K562 (cell line): ENCODE measurements at regions not wholly inside any gene's neighbourhood (a gene's known extent, or its start where the extent isn't known, plus 50 kb on each side); places are given as distances from the start of the nearest gene placed in this dataset.

Source experiments
- ATAC-seq: fragments of 200-7000 bp; cut with Tn5 transposase; 3 replicates; pipeline ENCODE4 v1.9.1; 2020; ENCODE audit warnings: moderate library complexity
- BruUV-seq: library from RNA; stranded (reverse); fragments of 400-500 nt; replicated peaks from 2 replicates; lab custom pipeline; 2021; lab: Mats Ljungman, UMichigan
- CTCF ChIA-PET: fragments of 300-600 bp; formaldehyde crosslinking; extraction: SDS; loops from one replicate; lab custom pipeline; 2021; ENCODE audit warnings: low intra/inter-chr PET ratio; lab: Yijun Ruan, JAX
- POLR2A ChIA-PET: fragments of 300-600, 350-650 bp; sonication (Branson Sonifier 250); formaldehyde crosslinking; extraction: SDS; loops from one replicate; lab custom pipeline; 2021; ENCODE audit warnings: antibody characterized with exemption, inconsistent platforms; lab: Yijun Ruan, JAX
- DNase-seq, 4 experiments: peaks; one replicate each; pipeline versions ENCODE4 v3.0.0 to v3.0.0-alpha.2; 2011 to 2018; ENCODE audit warnings: low spot score in 3 of 4, mixed read lengths in 3 of 4; ENCODE audit errors: extremely low read depth in 1 of 4
- FAIRE-seq: peaks from 2 replicates; lab custom pipeline; 2011; peaks lifted over from hg19 to GRCh38; lab: Jason Lieb, UNC
- H2AFZ ChIP-seq: 2 replicates; pipeline ENCODE4 v1.6.0; 2011; ENCODE audit warnings: low read depth, low read length, control low read depth, inconsistent platforms
- H3K27ac ChIP-seq: fragments of 200-600 bp; 3 replicates; pipeline ENCODE4 v1.8.0; 2011; ENCODE audit warnings: low read depth, mild to moderate bottlenecking, control low read depth, inconsistent platforms, low read length, moderate library complexity, mixed read lengths; ENCODE audit errors: extremely low read depth
- H3K27me3 ChIP-seq, 2 experiments: fragments of 300-600 bp in 1 of 2; 2 replicates in 1 of 2; 3 replicates in 1 of 2; pipeline versions ENCODE4 v1.6.0 to v1.8.0; 2011; ENCODE audit warnings: inconsistent platforms in 2 of 2, low read length in 2 of 2, mild to moderate bottlenecking in 1 of 2, mixed read lengths in 1 of 2, moderate library complexity in 1 of 2; ENCODE audit not compliant: control insufficient read depth in 2 of 2, insufficient read depth in 2 of 2
- H3K36me3 ChIP-seq: fragments of 300-600 bp; 3 replicates; pipeline ENCODE4 v1.8.0; 2011; ENCODE audit warnings: mild to moderate bottlenecking, low read length, inconsistent platforms; ENCODE audit not compliant: control insufficient read depth, insufficient read depth
- H3K4me1 ChIP-seq, 2 experiments: fragments of 200-600 bp in 1 of 2; replicated peaks in 1 of 2; 2 replicates in 1 of 2; 3 replicates in 1 of 2; pipeline versions ENCODE4 v1.5.1 to v1.8.0; 2011; ENCODE audit warnings: inconsistent platforms in 2 of 2, low read length in 2 of 2, mild to moderate bottlenecking in 1 of 2, mixed read lengths in 1 of 2, moderate library complexity in 1 of 2; ENCODE audit not compliant: control insufficient read depth in 2 of 2, insufficient read depth in 2 of 2
- H3K4me2 ChIP-seq: 2 replicates; pipeline ENCODE4 v1.6.1; 2011; ENCODE audit warnings: low read length, control low read depth, inconsistent platforms, mixed read lengths; ENCODE audit not compliant: insufficient read depth
- H3K4me3 ChIP-seq: fragments of 200-600 bp; sonication (generic), shearing (Covaris generic); 2 replicates; pipeline ENCODE4 v1.5.1; 2016; ENCODE audit warnings: control low read depth, inconsistent platforms
- H3K79me2 ChIP-seq: fragments of 200-600 bp; 3 replicates; pipeline ENCODE4 v1.8.0; 2011; ENCODE audit warnings: low read length, inconsistent platforms; ENCODE audit not compliant: control insufficient read depth, insufficient read depth
- H3K9ac ChIP-seq, 2 experiments: 2 replicates each; pipeline versions ENCODE4 v1.6.0 to v1.6.1; 2011; ENCODE audit warnings: low read depth in 2 of 2, low read length in 2 of 2, control low read depth in 1 of 2, inconsistent platforms in 1 of 2, mild to moderate bottlenecking in 1 of 2, mixed read lengths in 1 of 2; ENCODE audit not compliant: insufficient read depth in 1 of 2
- H3K9me1 ChIP-seq: one replicate; pipeline ENCODE4 v1.6.0; 2011; ENCODE audit warnings: inconsistent platforms, mild to moderate bottlenecking, low read length, moderate library complexity; ENCODE audit not compliant: control insufficient read depth, insufficient read depth
- H3K9me3 ChIP-seq: replicated peaks from 2 replicates; pipeline ENCODE4 v1.5.1; 2011; ENCODE audit warnings: low read depth, low read length, inconsistent platforms; ENCODE audit not compliant: control insufficient read depth, insufficient read depth
- H4K20me1 ChIP-seq: replicated peaks from 2 replicates; pipeline ENCODE4 v1.6.1; 2011; ENCODE audit warnings: low read length, inconsistent platforms, mixed read lengths; ENCODE audit not compliant: control insufficient read depth, insufficient read depth
- CTBP1 ChIP-seq: fragments of 450-650 bp; IDR thresholded peaks from 2 replicates; pipeline ENCODE4 v1.6.1; 2016; ENCODE audit warnings: borderline replicate concordance
- FOXK1 ChIP-seq: sonication (generic); formaldehyde crosslinking; IDR thresholded peaks from 2 replicates; pipeline ENCODE4 v1.8.0; 2022; ENCODE audit warnings: missing genetic modification reagents, mild to moderate bottlenecking, borderline replicate concordance
- GTF3C2 ChIP-seq: IDR thresholded peaks from 3 replicates; pipeline ENCODE4 v1.6.1; 2011; ENCODE audit warnings: borderline replicate concordance, mild to moderate bottlenecking, moderate library complexity; ENCODE audit not compliant: insufficient read length; ENCODE audit errors: extremely low read depth
- NR4A1 ChIP-seq, 2 experiments: fragments of 250-450 bp in 1 of 2; fragments of 450-650 bp in 1 of 2; sonication (Bioruptor Pico) in 1 of 2; IDR thresholded peaks; 2 replicates each; pipeline versions ENCODE4 v1.4.0 to v1.6.1; 2016 to 2020; ENCODE audit warnings: mild to moderate bottlenecking in 2 of 2, missing compliant biosample characterization in 1 of 2, missing genetic modification characterization in 1 of 2, moderate library complexity in 1 of 2
- SMARCA4 ChIP-seq: fragments of 450-650 bp; IDR thresholded peaks from 2 replicates; pipeline ENCODE4 v1.6.1; 2016
- TCF7L2 ChIP-seq: fragments of 150-350 bp; IDR thresholded peaks from 2 replicates; pipeline ENCODE4 v1.6.1; 2016; ENCODE audit warnings: low read depth, mild to moderate bottlenecking, low read length, moderate library complexity
- XRCC3 ChIP-seq: fragments of 450-650 bp; IDR thresholded peaks from 2 replicates; pipeline ENCODE4 v1.6.1; 2017; ENCODE audit warnings: mild to moderate bottlenecking, moderate library complexity
- ZNF175 ChIP-seq: fragments of 200-800 bp; sonication (Bioruptor generic); IDR thresholded peaks from 2 replicates; pipeline ENCODE4 v1.6.1; 2016; ENCODE audit warnings: low read depth, mild to moderate bottlenecking, missing genetic modification characterization, missing compliant biosample characterization
- ZNF224 ChIP-seq: sonication (generic); formaldehyde crosslinking; IDR thresholded peaks from 2 replicates; pipeline ENCODE4 v1.8.0; 2022; ENCODE audit warnings: mild to moderate bottlenecking, missing genetic modification reagents
- ZNF347 ChIP-seq: fragments of 450-650 bp; formaldehyde crosslinking; IDR thresholded peaks from 2 replicates; pipeline ENCODE4 v1.4.0; 2020; ENCODE audit warnings: low read depth, mild to moderate bottlenecking, moderate library complexity
- ZNF507 ChIP-seq: conservative IDR thresholded peaks from 2 replicates; pipeline ENCODE4 v1.6.1; 2017; ENCODE audit warnings: missing genetic modification characterization, missing compliant biosample characterization
- WGBS: fragments of 100-300 bp; shearing (Covaris generic); methylation state at CpG from one replicate; pipeline ENCODE4 v1.1.6; 2016; ENCODE audit warnings: low coverage, mixed read lengths; ENCODE audit not compliant: insufficient coverage; ENCODE audit errors: missing lambda C conversion rate; 5-methylcytosine and 5-hydroxymethylcytosine counted together
- in situ Hi-C: fragments of 300-500 bp; cut with MboI; formaldehyde crosslinking; loops from 4 replicates; pipeline ENCODE4 v1.15.0; 2018; ENCODE audit warnings: inconsistent platforms, mixed read lengths
- intact Hi-C: fragments of 100-400 bp; cut with micrococcal nuclease; formaldehyde crosslinking; loops from 2 replicates; pipeline ENCODE4 v1.14.2; 2022
- TF ChIP-seq, protein P1 (sequence below): fragments of 250-450 bp; sonication (Bioruptor Pico); IDR thresholded peaks from 2 replicates; pipeline ENCODE4 v1.8.0; 2022; ENCODE audit warnings: inconsistent platforms
- TF ChIP-seq, protein P2 (sequence below): fragments of 250-450 bp; sonication (Bioruptor Pico); IDR thresholded peaks from 2 replicates; pipeline ENCODE4 v1.5.0; 2022; ENCODE audit warnings: mild to moderate bottlenecking

DNA sequence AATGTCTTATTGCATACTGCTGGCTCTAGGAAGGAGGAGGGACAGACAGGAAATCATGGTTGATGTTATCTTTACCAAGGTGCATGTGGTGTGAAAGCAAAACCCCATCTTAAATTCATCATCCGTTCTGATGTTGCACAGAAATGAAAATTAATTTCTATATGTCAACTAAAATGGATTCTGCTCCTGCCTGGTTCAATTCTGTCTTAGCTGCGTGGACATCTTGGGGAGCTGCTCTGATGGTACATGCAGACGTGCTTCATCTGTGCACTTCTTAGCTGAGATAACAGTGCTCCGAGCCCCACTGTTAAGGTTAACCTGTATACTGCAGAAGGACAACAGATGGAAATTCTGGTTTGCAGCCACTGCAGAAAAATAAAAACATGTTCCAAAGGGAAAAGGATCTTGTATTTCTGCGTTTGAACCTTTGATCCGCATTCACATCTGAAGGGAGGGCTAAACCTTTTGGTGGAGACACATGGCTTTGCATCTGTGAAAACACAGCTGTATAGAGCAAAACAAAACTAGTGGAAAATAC, 155.6 kb downstream of the TM9SF2 start:
- Histone ChIP-seq H3K36me3 (no peaks in the 10 kb centered on the region), H3K79me2 (no peaks in the 10 kb centered on the region), H3K4me3 (no peak overlapping the region), H3K4me1 (no peaks in the 10 kb centered on the region; a peak in 2 of 5 replicates), H3K9ac (no peak overlapping the region), H2AFZ (no peak overlapping the region), H3K4me2 (no peak overlapping the region), H3K27me3 (peaks cover 3 to 4% of the 10 kb centered on the region in 2 experiments; a peak in 3 of 5 replicates), H3K27ac (no peak overlapping the region), H3K9me3 (no peaks in the 10 kb centered on the region), H4K20me1 (peaks cover 25% of the 10 kb centered on the region), H3K9me1 (no peaks in the 10 kb centered on the region)
- intact Hi-C loops (loop anchor here (2.0 to 5.0 kb wide), 5 partner anchors 40 to 855 kb away; no protein-coding TSS in a partner anchor), in situ Hi-C loops (loop anchor here (25.0 kb wide), 2 partner anchors 580 to 880 kb away; no protein-coding TSS in a partner anchor)
- DNase-seq (no peak), FAIRE-seq (no peak), ATAC-seq (no peak)
- 8% methylated on average over 6 of the region's 6 CpGs for WGBS
- BruUV-seq = no TSS peak
- TF ChIP-seq NR4A1 (CRISPR knock-in tag; IDR thresholded peaks at IDR 0.05) (no peak), NR4A1 (tag; IDR thresholded peaks at IDR 0.05) (no peak), GTF3C2 (no peak), ZNF507 (no peak), TCF7L2 (no peak), SMARCA4 (no peak), CTBP1 (no peak), ZNF175 (CRISPR knock-in tag) (no peak), XRCC3 (no peak), FOXK1 (CRISPR knock-in tag) (no peak), ZNF347 (CRISPR knock-in tag) (no peak), ZNF224 (CRISPR knock-in tag) (no peak)
- TF ChIP-seq, protein P1, sequence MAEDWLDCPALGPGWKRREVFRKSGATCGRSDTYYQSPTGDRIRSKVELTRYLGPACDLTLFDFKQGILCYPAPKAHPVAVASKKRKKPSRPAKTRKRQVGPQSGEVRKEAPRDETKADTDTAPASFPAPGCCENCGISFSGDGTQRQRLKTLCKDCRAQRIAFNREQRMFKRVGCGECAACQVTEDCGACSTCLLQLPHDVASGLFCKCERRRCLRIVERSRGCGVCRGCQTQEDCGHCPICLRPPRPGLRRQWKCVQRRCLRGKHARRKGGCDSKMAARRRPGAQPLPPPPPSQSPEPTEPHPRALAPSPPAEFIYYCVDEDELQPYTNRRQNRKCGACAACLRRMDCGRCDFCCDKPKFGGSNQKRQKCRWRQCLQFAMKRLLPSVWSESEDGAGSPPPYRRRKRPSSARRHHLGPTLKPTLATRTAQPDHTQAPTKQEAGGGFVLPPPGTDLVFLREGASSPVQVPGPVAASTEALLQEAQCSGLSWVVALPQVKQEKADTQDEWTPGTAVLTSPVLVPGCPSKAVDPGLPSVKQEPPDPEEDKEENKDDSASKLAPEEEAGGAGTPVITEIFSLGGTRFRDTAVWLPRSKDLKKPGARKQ (CRISPR knock-in tag) = no peak
- TF ChIP-seq, protein P2, sequence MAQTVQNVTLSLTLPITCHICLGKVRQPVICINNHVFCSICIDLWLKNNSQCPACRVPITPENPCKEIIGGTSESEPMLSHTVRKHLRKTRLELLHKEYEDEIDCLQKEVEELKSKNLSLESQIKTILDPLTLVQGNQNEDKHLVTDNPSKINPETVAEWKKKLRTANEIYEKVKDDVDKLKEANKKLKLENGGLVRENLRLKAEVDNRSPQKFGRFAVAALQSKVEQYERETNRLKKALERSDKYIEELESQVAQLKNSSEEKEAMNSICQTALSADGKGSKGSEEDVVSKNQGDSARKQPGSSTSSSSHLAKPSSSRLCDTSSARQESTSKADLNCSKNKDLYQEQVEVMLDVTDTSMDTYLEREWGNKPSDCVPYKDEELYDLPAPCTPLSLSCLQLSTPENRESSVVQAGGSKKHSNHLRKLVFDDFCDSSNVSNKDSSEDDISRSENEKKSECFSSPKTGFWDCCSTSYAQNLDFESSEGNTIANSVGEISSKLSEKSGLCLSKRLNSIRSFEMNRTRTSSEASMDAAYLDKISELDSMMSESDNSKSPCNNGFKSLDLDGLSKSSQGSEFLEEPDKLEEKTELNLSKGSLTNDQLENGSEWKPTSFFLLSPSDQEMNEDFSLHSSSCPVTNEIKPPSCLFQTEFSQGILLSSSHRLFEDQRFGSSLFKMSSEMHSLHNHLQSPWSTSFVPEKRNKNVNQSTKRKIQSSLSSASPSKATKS (CRISPR knock-in tag) = no peak
- POLR2A ChIA-PET = interaction anchor here (0.8 kb wide), 1 partner anchor 293 kb away, joined by 3 read pairs; no protein-coding TSS in a partner anchor
- CTCF ChIA-PET = interaction anchor here (0.6 to 1.2 kb wide), 3 partner anchors 578 to 855 kb away, joined by 3 to 5 read pairs (median 3); no protein-coding TSS in a partner anchor
